GM23338 (cell line): ENCODE measurements at regions not wholly inside any gene's neighbourhood (a gene's known extent, or its start where the extent isn't known, plus 50 kb on each side); places are given as distances from the start of the nearest gene placed in this dataset.

Source experiments
- CREB1 ChIP-seq: fragments of 250-450 bp; sonication (Bioruptor Pico); IDR thresholded peaks from 2 replicates; pipeline ENCODE4 v1.5.0; 2020; ENCODE audit warnings: low read depth, mild to moderate bottlenecking, moderate library complexity
- EZH2 ChIP-seq: fragments of 200-600 bp; sonication (generic); IDR thresholded peaks from one replicate; pipeline ENCODE4 v1.8.0; 2017; ENCODE audit warnings: antibody characterized with exemption, mild to moderate bottlenecking, low read depth; ENCODE audit not compliant: unreplicated experiment
- EZH2phosphoT487 ChIP-seq: fragments of 200-600 bp; sonication (generic); IDR thresholded peaks from one replicate; pipeline ENCODE4 v1.8.1; 2018; ENCODE audit warnings: antibody characterized with exemption; ENCODE audit not compliant: unreplicated experiment
- NANOG ChIP-seq: IDR thresholded peaks from 2 replicates; pipeline ENCODE4 v1.6.1; 2016; ENCODE audit warnings: antibody characterized with exemption, borderline replicate concordance
- POLR2AphosphoS5 ChIP-seq: IDR thresholded peaks from 2 replicates; pipeline ENCODE4 v1.6.1; 2016; ENCODE audit warnings: antibody characterized with exemption, low read depth
- ZNF114 ChIP-seq: fragments of 250-450 bp; sonication (Bioruptor Pico); IDR thresholded peaks from 2 replicates; pipeline ENCODE4 v1.5.0; 2020; ENCODE audit warnings: mild to moderate bottlenecking, moderate library complexity
- TF ChIP-seq, protein P1 (sequence below): IDR thresholded peaks from one replicate; pipeline ENCODE4 v1.6.1; 2018; ENCODE audit warnings: antibody characterized with exemption; ENCODE audit not compliant: unreplicated experiment
- TF ChIP-seq, protein P2 (sequence below), 2 experiments: fragments of 200-600 bp in 1 of 2; sonication (generic) in 1 of 2; conservative IDR thresholded peaks; 2 replicates each; pipeline versions ENCODE4 v1.5.1 to v1.6.1; 2016 to 2017; ENCODE audit warnings: antibody characterized with exemption in 2 of 2, low read depth in 2 of 2, mild to moderate bottlenecking in 2 of 2, moderate library complexity in 1 of 2

DNA sequence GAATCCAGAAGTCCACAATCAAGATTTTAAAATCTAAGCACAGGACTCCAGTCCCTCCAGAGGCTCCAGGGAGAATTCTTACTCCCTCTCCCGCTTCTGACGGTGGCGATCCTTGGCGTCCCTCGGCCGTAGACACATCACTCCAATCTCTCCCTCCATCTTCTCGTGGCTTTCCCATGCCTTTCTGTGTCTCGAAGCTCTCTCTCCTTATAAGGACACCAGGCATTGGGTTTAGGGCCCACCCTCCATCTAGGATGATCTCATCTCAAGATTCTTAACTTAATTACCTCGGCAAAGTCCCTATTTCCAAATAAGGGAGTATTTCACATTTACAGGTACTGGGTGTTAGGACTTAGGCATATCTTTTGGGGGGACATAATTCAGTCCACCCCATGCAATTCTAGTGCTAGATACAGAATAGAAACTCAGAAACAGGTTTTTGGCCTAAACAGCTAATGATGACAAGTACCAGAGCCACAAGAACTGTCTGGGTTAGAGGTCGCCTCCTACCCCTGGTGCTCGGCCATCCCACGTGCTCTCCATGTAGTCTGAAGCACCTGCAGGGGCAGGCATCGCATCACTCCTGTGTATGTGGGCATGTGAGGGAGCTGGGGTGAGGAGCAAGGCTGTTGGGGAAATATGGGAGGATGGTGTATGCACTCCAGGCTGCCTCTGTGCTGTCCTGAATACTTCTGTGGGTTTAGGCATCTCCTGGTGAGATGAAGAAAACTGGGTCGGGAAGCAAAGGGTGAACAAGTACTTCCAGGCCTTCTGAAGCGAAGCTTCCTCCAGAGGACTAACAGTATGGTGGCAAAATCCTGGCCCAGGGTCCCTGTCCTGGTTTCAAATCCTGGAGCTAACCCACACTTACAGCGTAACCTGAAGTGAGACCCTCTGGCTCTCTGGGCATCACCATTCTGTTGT lies 298.3 kb upstream of the ZMIZ1 start:
- TF ChIP-seq, protein P1, sequence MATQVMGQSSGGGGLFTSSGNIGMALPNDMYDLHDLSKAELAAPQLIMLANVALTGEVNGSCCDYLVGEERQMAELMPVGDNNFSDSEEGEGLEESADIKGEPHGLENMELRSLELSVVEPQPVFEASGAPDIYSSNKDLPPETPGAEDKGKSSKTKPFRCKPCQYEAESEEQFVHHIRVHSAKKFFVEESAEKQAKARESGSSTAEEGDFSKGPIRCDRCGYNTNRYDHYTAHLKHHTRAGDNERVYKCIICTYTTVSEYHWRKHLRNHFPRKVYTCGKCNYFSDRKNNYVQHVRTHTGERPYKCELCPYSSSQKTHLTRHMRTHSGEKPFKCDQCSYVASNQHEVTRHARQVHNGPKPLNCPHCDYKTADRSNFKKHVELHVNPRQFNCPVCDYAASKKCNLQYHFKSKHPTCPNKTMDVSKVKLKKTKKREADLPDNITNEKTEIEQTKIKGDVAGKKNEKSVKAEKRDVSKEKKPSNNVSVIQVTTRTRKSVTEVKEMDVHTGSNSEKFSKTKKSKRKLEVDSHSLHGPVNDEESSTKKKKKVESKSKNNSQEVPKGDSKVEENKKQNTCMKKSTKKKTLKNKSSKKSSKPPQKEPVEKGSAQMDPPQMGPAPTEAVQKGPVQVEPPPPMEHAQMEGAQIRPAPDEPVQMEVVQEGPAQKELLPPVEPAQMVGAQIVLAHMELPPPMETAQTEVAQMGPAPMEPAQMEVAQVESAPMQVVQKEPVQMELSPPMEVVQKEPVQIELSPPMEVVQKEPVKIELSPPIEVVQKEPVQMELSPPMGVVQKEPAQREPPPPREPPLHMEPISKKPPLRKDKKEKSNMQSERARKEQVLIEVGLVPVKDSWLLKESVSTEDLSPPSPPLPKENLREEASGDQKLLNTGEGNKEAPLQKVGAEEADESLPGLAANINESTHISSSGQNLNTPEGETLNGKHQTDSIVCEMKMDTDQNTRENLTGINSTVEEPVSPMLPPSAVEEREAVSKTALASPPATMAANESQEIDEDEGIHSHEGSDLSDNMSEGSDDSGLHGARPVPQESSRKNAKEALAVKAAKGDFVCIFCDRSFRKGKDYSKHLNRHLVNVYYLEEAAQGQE = no peak
- TF ChIP-seq POLR2AphosphoS5 = no peak
- no peak for TF ChIP-seq CREB1 (CRISPR knock-in tag)
- TF ChIP-seq EZH2 = no peak
- TF ChIP-seq, protein P2, sequence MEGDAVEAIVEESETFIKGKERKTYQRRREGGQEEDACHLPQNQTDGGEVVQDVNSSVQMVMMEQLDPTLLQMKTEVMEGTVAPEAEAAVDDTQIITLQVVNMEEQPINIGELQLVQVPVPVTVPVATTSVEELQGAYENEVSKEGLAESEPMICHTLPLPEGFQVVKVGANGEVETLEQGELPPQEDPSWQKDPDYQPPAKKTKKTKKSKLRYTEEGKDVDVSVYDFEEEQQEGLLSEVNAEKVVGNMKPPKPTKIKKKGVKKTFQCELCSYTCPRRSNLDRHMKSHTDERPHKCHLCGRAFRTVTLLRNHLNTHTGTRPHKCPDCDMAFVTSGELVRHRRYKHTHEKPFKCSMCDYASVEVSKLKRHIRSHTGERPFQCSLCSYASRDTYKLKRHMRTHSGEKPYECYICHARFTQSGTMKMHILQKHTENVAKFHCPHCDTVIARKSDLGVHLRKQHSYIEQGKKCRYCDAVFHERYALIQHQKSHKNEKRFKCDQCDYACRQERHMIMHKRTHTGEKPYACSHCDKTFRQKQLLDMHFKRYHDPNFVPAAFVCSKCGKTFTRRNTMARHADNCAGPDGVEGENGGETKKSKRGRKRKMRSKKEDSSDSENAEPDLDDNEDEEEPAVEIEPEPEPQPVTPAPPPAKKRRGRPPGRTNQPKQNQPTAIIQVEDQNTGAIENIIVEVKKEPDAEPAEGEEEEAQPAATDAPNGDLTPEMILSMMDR (conservative IDR thresholded peaks at IDR 0.05; ENCODE audit: low read depth in 2 of 2) = no peak
- no peak for TF ChIP-seq ZNF114 (CRISPR knock-in tag)
- TF ChIP-seq NANOG = no peak
- no peak for TF ChIP-seq EZH2phosphoT487
